Fibroblast of mammary gland (primary cell): ENCODE measurements at regions not wholly inside any gene's neighbourhood (a gene's known extent, or its start where the extent isn't known, plus 50 kb on each side); places are given as distances from the start of the nearest gene placed in this dataset.

Experiments
- DNase-seq: peaks from one replicate; pipeline ENCODE4 v3.0.0-alpha.2; 2010; ENCODE audit warnings: low read depth
- H3K4me3 ChIP-seq: 2 replicates; pipeline ENCODE4 v1.5.1; 2011; ENCODE audit warnings: low read depth, mild to moderate bottlenecking, low read length, moderate library complexity; ENCODE audit not compliant: control insufficient read depth
- CTCF ChIP-seq: conservative IDR thresholded peaks from 2 replicates; pipeline ENCODE4 v1.5.1; 2011; ENCODE audit warnings: low read depth, low read length, inconsistent platforms; ENCODE audit not compliant: control insufficient read depth, insufficient read depth

GRCh38 chr2:128624956-128625355 is 306.3 kb upstream of the HS6ST1 start:
- no peak overlapping the region for H3K4me3 ChIP-seq
- DNase-seq, result no peak
- no peak for TF ChIP-seq CTCF

- DNase-seq, result no peak
- no peak overlapping the region for H3K4me3 ChIP-seq
- TF ChIP-seq CTCF, result no peak
Observed at GRCh38 chr2:128625421-128625820, 306.8 kb upstream of the HS6ST1 start.

- no peak for DNase-seq
- TF ChIP-seq CTCF, result no peak
- no peak overlapping the region for H3K4me3 ChIP-seq
Observed at GRCh38 chr2:128625963-128626759, 307.5 kb upstream of the HS6ST1 start.

GRCh38 chr2:128626760-128627511 is 308.3 kb upstream of the HS6ST1 start:
- no peak overlapping the region for H3K4me3 ChIP-seq
- no peak for TF ChIP-seq CTCF
- no peak for DNase-seq

GRCh38 chr2:128628206-128628605 is 309.5 kb upstream of the HS6ST1 start:
- H3K4me3 ChIP-seq, result no peak overlapping the region
- no peak for TF ChIP-seq CTCF
- DNase-seq, result no peak

GRCh38 chr2:128628996-128629395 is 310.3 kb upstream of the HS6ST1 start:
- no peak for TF ChIP-seq CTCF
- H3K4me3 ChIP-seq, result no peak overlapping the region
- no peak for DNase-seq
